ENCODE measurements at regions not wholly inside any gene's neighbourhood (a gene's known extent, or its start where the extent isn't known, plus 50 kb on each side); places are given as distances from the start of the nearest gene placed in this dataset.

GRCh38 chr9:90249094-90249493 lies 393.5 kb downstream of the DIRAS2 start:
- no peak for DNase-seq (ENCODE audit: low spot score)

- no peak for DNase-seq (ENCODE audit: low spot score)
Observed at GRCh38 chr9:90251316-90251715, 391.3 kb downstream of the DIRAS2 start.

- DNase-seq (ENCODE audit: low spot score), result no peak
Observed at GRCh38 chr9:90256345-90256744, 386.3 kb downstream of the DIRAS2 start.

- no peak for DNase-seq (ENCODE audit: low spot score)
Observed at GRCh38 chr9:90259311-90260246, 383.0 kb downstream of the DIRAS2 start.

GRCh38 chr9:90261698-90262097 lies 380.9 kb downstream of the DIRAS2 start:
- DNase-seq (ENCODE audit: low spot score), result no peak

- no peak for DNase-seq (ENCODE audit: low spot score)
Observed at GRCh38 chr9:90268613-90269012, 374.0 kb downstream of the DIRAS2 start.

- DNase-seq (ENCODE audit: low spot score), result no peak
Observed at GRCh38 chr9:90271707-90272106, 370.9 kb downstream of the DIRAS2 start.

GRCh38 chr9:90274725-90275124 lies 367.9 kb downstream of the DIRAS2 start:
- DNase-seq (ENCODE audit: low spot score), result no peak

GRCh38 chr9:90285946-90286345 lies 356.7 kb downstream of the DIRAS2 start:
- no peak for DNase-seq (ENCODE audit: low spot score)

- no peak for DNase-seq (ENCODE audit: low spot score)
Observed at GRCh38 chr9:90287567-90288274, 354.9 kb downstream of the DIRAS2 start.

GRCh38 chr9:90288275-90288639 lies 354.4 kb downstream of the DIRAS2 start:
- no peak for DNase-seq (ENCODE audit: low spot score)

- no peak for DNase-seq (ENCODE audit: low spot score)
Observed at GRCh38 chr9:90290716-90291485, 351.7 kb downstream of the DIRAS2 start.

- no peak for DNase-seq (ENCODE audit: low spot score)
Observed at GRCh38 chr9:90296539-90296938, 346.1 kb downstream of the DIRAS2 start.

- DNase-seq (ENCODE audit: low spot score), result no peak
Observed at GRCh38 chr9:90299968-90300367, 342.7 kb downstream of the DIRAS2 start.

- no peak for DNase-seq (ENCODE audit: low spot score)
Observed at GRCh38 chr9:90300611-90301276, 341.9 kb downstream of the DIRAS2 start.

- no peak for DNase-seq (ENCODE audit: low spot score)
Observed at GRCh38 chr9:90301277-90301653, 341.4 kb downstream of the DIRAS2 start.

GRCh38 chr9:90303655-90304054 lies 339.0 kb downstream of the DIRAS2 start:
- DNase-seq (ENCODE audit: low spot score), result no peak

GRCh38 chr9:90306158-90306557 lies 336.5 kb downstream of the DIRAS2 start:
- no peak for DNase-seq (ENCODE audit: low spot score)

GRCh38 chr9:90307167-90307833 lies 335.3 kb downstream of the DIRAS2 start:
- DNase-seq (ENCODE audit: low spot score), result no peak

- no peak for DNase-seq (ENCODE audit: low spot score)
Observed at GRCh38 chr9:90307891-90308290, 334.7 kb downstream of the DIRAS2 start.

- DNase-seq (ENCODE audit: low spot score), result no peak
Observed at GRCh38 chr9:90308691-90309090, 333.9 kb downstream of the DIRAS2 start.

All from hematopoietic multipotent progenitor cell treated with erythropoietin and hydrocortisone succinate and interleukin-3 and kit ligand, for 15 days (in vitro differentiated cells).